ENCODE measurements at regions not wholly inside any gene's neighbourhood (a gene's known extent, or its start where the extent isn't known, plus 50 kb on each side); places are given as distances from the start of the nearest gene placed in this dataset.

DNA sequence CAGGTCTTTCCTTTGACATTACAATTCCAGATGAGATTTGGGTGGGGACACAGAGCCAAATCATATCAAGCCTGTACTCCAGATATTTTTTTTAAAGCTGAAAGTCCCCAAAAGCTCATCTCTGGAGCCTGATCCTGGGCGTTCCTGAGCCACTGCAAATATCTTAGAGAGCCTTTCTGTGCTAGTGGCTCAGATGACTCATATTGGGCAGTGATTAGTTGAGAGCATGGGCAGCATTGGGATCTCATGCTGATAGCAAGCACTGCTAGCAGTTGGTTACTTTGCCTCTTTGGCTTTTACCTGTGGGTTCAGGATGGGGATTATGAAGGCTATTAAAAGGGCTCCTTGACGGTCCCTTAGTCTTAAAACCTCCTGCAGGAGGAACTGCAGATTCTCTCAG is 51.4 kb upstream of the SCRG1 start:
- H3K4me3 ChIP-seq (ENCODE audit: insufficient read depth, low read depth, low read length) = no peak overlapping the region
- H3K9ac ChIP-seq (ENCODE audit: low read length) = no peak overlapping the region
- no peaks in the 10 kb centered on the region for H3K27me3 ChIP-seq (ENCODE audit: insufficient read depth, low read length)
- H3K9me3 Mint-ChIP-seq (ENCODE audit: unreplicated experiment) = no peaks in the 10 kb centered on the region
- H3K27ac Mint-ChIP-seq (ENCODE audit: unreplicated experiment) = no peak overlapping the region
- no peak overlapping the region for H3K27ac ChIP-seq (ENCODE audit: low read depth, low read length)
- FAIRE-seq (no peak), DNase-seq (ENCODE audit: low read depth) (peak; percentile 34)
- H2AFZ ChIP-seq (ENCODE audit: low read depth, low read length) = no peak overlapping the region
- H3K27me3 Mint-ChIP-seq (ENCODE audit: low read depth, unreplicated experiment) = peaks cover 3% of the 10 kb centered on the region
- H3K4me3 Mint-ChIP-seq (ENCODE audit: unreplicated experiment) = no peak overlapping the region
- H3K4me2 ChIP-seq (ENCODE audit: low read length) = no peak overlapping the region
- H3K4me1 Mint-ChIP-seq (ENCODE audit: low read depth, unreplicated experiment) = no peaks in the 10 kb centered on the region
- H3K9me3 ChIP-seq (ENCODE audit: insufficient read depth, low read depth, low read length) = no peaks in the 10 kb centered on the region
- H3K36me3 Mint-ChIP-seq (ENCODE audit: low read depth, unreplicated experiment) = no peaks in the 10 kb centered on the region
- TF ChIP-seq CTCF (IDR thresholded peaks at IDR 0.05; ENCODE audit: insufficient read depth, low read depth, low read length) (no peak), EZH2 (IDR thresholded peaks at IDR 0.05; ENCODE audit: insufficient read depth, low read length) (no peak)
- peaks cover 2% of the 10 kb centered on the region for H3K4me1 ChIP-seq (ENCODE audit: insufficient read depth, low read length)
- no peaks in the 10 kb centered on the region for H3K79me2 ChIP-seq (ENCODE audit: insufficient read depth, low read length)
- H4K20me1 ChIP-seq (ENCODE audit: insufficient read depth, low read length) = no peaks in the 10 kb centered on the region
- no peaks in the 10 kb centered on the region for H3K36me3 ChIP-seq (ENCODE audit: insufficient read depth, low read length)

DNA sequence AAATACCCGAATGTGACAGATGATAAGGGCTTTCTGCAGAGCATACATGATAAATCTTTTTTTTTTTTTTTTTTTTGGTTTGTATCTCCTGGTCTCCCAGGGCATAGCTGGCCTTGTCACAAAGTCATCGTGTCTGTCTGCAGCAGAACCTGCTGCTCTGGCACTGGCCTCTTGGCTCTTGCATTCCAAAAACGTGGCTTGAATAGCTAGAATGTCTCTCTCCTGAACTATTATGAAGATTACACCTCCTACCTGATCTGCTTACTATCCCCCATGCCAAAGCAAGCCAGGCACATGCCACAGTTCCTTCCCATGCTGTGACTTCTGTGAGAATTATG is 50.4 kb upstream of the SCRG1 start:
- Mint-ChIP-seq H3K4me3 (ENCODE audit: unreplicated experiment) (no peak overlapping the region), H3K27ac (ENCODE audit: unreplicated experiment) (no peak overlapping the region), H3K36me3 (ENCODE audit: low read depth, unreplicated experiment) (no peaks in the 10 kb centered on the region), H3K27me3 (ENCODE audit: low read depth, unreplicated experiment) (peaks cover 3% of the 10 kb centered on the region), H3K4me1 (ENCODE audit: low read depth, unreplicated experiment) (no peaks in the 10 kb centered on the region), H3K9me3 (ENCODE audit: unreplicated experiment) (no peaks in the 10 kb centered on the region)
- Histone ChIP-seq H3K4me1 (ENCODE audit: insufficient read depth, low read length) (peaks cover 2% of the 10 kb centered on the region), H3K4me3 (ENCODE audit: insufficient read depth, low read depth, low read length) (no peak overlapping the region), H3K27ac (ENCODE audit: low read depth, low read length) (no peak overlapping the region), H3K9me3 (ENCODE audit: insufficient read depth, low read depth, low read length) (no peaks in the 10 kb centered on the region), H3K27me3 (ENCODE audit: insufficient read depth, low read length) (no peaks in the 10 kb centered on the region), H3K4me2 (ENCODE audit: low read length) (peak overlapping the region; percentile 31), H4K20me1 (ENCODE audit: insufficient read depth, low read length) (no peaks in the 10 kb centered on the region), H3K36me3 (ENCODE audit: insufficient read depth, low read length) (no peaks in the 10 kb centered on the region), H2AFZ (ENCODE audit: low read depth, low read length) (no peak overlapping the region), H3K79me2 (ENCODE audit: insufficient read depth, low read length) (no peaks in the 10 kb centered on the region), H3K9ac (ENCODE audit: low read length) (no peak overlapping the region)
- FAIRE-seq (no peak), DNase-seq (ENCODE audit: low read depth) (no peak)
- no peak for TF ChIP-seq EZH2 (IDR thresholded peaks at IDR 0.05; ENCODE audit: insufficient read depth, low read length)
- TF ChIP-seq CTCF (IDR thresholded peaks at IDR 0.05; ENCODE audit: insufficient read depth, low read depth, low read length) = no peak

DNA sequence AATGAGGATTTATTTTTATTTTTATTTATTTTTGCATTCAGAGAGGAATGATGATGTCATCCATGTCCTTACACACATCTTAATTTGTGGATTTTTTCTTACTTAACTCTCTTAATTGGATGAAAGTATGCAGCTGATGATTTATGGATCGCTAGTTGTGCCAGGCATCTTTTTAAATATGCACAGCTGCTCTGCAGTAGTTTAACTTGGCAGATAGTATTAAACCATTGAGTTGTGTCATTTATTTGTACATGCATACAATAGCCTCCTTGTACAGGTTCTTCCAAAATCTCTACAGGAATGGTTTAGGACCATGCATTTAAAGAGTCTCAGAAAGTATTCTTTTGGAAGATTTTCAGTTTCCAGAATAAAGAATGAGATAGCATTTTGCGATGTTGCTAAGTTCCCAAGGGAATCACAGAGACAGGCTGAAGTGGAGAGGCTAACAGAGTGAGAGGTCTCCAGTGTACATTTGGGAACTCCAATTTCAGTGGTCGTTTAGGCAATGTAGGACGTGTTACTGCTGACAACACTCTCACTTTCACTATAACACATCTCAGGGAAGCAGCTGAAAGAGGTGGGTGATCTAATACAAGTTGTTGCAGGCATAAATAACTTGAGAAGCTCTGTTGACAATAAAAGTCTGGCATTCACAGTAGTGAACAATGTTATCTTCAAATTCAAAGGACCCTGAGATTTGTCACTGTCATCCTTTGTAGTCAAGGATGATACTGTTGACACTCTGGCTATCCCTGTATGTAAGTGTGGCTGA is 49.9 kb upstream of the SCRG1 start:
- Mint-ChIP-seq H3K36me3 (ENCODE audit: low read depth, unreplicated experiment) (no peaks in the 10 kb centered on the region), H3K27ac (ENCODE audit: unreplicated experiment) (no peak overlapping the region), H3K4me3 (ENCODE audit: unreplicated experiment) (no peak overlapping the region), H3K9me3 (ENCODE audit: unreplicated experiment) (no peaks in the 10 kb centered on the region), H3K27me3 (ENCODE audit: low read depth, unreplicated experiment) (no peaks in the 10 kb centered on the region), H3K4me1 (ENCODE audit: low read depth, unreplicated experiment) (no peaks in the 10 kb centered on the region)
- Histone ChIP-seq H3K27me3 (ENCODE audit: insufficient read depth, low read length) (no peaks in the 10 kb centered on the region), H4K20me1 (ENCODE audit: insufficient read depth, low read length) (no peaks in the 10 kb centered on the region), H3K4me2 (ENCODE audit: low read length) (peak overlapping the region; percentile 31), H3K9ac (ENCODE audit: low read length) (no peak overlapping the region), H3K36me3 (ENCODE audit: insufficient read depth, low read length) (no peaks in the 10 kb centered on the region), H2AFZ (ENCODE audit: low read depth, low read length) (no peak overlapping the region), H3K27ac (ENCODE audit: low read depth, low read length) (no peak overlapping the region), H3K4me1 (ENCODE audit: insufficient read depth, low read length) (peaks cover 2% of the 10 kb centered on the region), H3K4me3 (ENCODE audit: insufficient read depth, low read depth, low read length) (no peak overlapping the region), H3K9me3 (ENCODE audit: insufficient read depth, low read depth, low read length) (no peaks in the 10 kb centered on the region), H3K79me2 (ENCODE audit: insufficient read depth, low read length) (no peaks in the 10 kb centered on the region)
- DNase-seq (ENCODE audit: low read depth) = peak; percentile 82
- TF ChIP-seq EZH2 (IDR thresholded peaks at IDR 0.05; ENCODE audit: insufficient read depth, low read length) (no peak), CTCF (IDR thresholded peaks at IDR 0.05; ENCODE audit: insufficient read depth, low read depth, low read length) (no peak)
- FAIRE-seq = peak; percentile 5
